T1000 (cell line): ENCODE measurements at regions not wholly inside any gene's neighbourhood (a gene's known extent, or its start where the extent isn't known, plus 50 kb on each side); places are given as distances from the start of the nearest gene placed in this dataset.
"Not testable (repeated sequence)": the region's sequence is repeated elsewhere in the genome, so short reads cannot be mapped to it uniquely, and the experiment has no call there.

ENCODE experiments used
- DNase-seq: peaks from one replicate; lab custom pipeline; 2025; ENCODE audit warnings: mixed read lengths; lab: John Stamatoyannopoulos, UW

DNA sequence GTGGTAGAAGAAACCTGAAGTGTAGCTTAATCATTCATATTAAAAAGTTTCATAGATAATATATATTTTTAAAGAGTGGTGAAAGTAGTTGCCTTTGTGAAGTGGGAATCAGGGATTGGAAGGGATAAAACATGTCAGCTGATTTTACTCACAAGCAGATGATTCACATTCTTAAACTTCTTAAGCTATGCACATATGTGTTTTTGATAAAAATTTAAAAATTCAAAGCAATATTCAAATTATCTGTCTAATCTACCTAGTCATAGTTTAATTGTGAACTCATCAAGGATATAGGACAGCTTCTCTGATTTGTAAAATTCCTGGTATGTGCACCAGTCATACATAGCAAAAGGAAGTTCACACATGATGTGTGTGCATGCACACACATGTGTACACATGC lies 520.6 kb upstream of the PITX2 start:
- DNase-seq = no peak

GRCh38 chr4:111154934-111155333 lies 532.1 kb upstream of the PITX2 start:
- DNase-seq = no peak

DNA sequence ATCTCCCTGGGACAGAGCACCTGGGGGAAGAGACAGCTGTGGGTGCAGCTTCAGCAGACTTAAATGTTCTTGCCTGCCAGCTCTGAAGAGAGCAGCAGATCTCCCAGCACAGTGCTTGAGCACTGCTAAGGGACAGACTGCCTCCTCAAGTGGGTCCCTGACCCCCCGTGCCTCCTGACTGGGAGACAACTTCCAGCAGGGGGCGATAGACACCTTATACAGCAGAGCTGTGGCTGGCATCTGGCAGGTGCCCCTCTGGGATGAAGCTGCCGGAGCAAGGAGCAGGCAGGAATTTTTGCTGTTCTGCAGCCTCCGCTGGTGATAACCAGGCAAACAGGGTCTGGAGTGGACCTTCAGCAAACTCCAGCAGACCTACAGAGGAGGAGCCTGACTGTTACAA lies 541.7 kb upstream of the PITX2 start:
- DNase-seq = not testable (repeated sequence)

DNA sequence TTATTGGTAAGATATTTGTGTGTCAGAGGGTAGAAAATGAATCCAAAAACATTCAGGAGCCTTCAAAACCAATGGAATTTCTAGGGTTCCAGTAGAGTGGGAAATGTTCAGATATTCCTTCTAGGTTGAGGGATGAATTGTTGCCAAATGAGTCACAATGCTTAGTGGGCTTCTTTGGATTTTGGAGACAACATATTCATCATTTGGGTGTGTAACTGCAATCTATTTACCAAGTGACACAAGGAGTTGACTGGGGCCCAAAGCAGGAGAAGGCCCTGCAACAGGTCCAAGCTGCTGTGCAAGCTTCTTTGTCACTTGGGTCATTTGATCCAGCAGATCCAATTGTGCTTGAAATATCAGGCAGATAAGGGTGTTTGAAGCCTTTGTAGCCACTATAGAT lies 551.5 kb upstream of the PITX2 start:
- no peak for DNase-seq

GRCh38 chr4:111178231-111178630 lies 555.4 kb upstream of the PITX2 start:
- DNase-seq = no peak

DNA sequence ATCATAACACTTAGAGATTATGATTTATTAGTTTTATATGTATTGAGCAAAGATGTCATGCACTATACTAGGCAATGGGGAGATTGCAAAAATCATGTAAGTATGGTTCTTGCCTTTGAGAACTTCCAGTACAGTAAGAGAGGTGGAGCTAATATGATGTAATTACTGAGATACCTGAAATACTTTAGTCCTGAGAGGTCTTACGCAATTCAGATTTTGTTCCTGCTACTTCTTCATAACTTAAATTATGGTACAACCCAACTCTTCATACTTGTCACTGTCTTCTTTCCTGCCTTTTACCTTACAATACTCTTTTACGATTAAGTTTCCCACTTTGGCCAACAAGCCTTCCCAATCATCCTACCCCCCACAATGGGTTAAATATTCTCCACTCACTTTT lies 564.2 kb upstream of the PITX2 start:
- DNase-seq = no peak

- DNase-seq = no peak
Observed at GRCh38 chr4:111198446-111198845, 575.6 kb upstream of the PITX2 start.

- no peak for DNase-seq
Observed at GRCh38 chr4:111204797-111205196, 581.9 kb upstream of the PITX2 start.

DNA sequence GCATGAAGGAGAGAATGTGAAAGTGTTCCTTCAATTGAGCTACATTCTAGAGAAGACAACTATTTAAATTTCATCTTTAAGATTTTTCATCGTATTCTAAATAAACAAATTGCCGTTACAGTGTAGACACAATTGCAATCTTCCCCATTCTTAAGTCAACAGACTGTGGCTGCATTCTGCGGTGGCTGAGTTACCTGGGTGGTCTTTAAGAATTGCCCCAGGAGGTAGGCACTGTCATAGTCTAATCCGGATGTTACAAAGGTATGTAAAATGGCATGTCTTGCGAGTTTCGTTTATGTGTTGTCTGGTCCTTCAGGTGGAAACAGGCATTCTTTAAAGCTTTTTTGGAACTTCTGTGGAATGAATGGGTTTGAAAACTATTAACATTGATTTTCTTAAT lies 586.1 kb upstream of the PITX2 start:
- no peak for DNase-seq

- no peak for DNase-seq
Observed at GRCh38 chr4:111209706-111210105, 586.8 kb upstream of the PITX2 start.

GRCh38 chr4:111210595-111210994 lies 587.7 kb upstream of the PITX2 start:
- no peak for DNase-seq

GRCh38 chr4:111213531-111213930 lies 590.7 kb upstream of the PITX2 start:
- DNase-seq = no peak

- DNase-seq = no peak
Observed at GRCh38 chr4:111214371-111214770, 591.5 kb upstream of the PITX2 start.

- DNase-seq = no peak
Observed at GRCh38 chr4:111215755-111216154, 592.9 kb upstream of the PITX2 start.

GRCh38 chr4:111216791-111217190 lies 593.9 kb upstream of the PITX2 start:
- no peak for DNase-seq

DNA sequence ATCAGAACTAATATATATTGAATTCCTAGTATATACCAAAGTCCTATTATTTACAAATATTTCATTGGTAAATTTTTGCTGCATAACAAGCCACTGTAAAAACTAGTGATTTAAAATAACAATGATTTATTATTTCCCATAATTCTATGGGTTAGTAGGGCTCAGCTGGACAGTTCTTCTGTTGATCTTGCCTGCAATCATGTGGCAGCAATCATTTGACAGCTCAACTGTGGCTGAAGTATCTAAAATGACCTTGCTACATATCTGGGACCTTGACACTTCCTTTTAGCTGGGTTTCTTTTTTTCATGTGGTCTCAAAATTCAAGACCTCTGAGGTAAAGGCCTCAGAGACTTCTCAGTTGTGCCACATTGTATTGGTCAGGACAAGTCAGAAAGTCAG lies 598.5 kb upstream of the PITX2 start:
- no peak for DNase-seq

DNA sequence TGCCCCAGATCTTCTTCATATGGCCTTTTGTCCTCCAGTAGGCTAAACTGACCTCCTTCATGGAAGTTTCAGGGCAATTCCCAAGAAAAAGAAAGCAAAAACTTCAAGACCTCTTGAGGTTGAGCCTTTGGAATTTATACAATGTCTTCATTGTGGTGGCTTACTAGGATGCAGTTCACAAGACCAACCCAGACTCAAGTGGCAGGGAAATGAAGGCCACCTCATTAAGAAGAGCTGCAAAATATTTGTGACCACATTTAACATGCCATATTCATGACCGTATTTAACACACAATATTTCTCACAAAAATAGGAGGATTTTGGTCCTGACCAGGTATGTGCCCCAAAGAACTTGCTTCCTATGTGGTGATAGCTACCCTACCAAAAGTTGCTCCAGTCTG lies 605.5 kb upstream of the PITX2 start:
- DNase-seq = no peak

GRCh38 chr4:111228874-111229273 lies 606.0 kb upstream of the PITX2 start:
- DNase-seq = no peak

- no peak for DNase-seq
Observed at GRCh38 chr4:111230265-111230664, 607.4 kb upstream of the PITX2 start.

DNA sequence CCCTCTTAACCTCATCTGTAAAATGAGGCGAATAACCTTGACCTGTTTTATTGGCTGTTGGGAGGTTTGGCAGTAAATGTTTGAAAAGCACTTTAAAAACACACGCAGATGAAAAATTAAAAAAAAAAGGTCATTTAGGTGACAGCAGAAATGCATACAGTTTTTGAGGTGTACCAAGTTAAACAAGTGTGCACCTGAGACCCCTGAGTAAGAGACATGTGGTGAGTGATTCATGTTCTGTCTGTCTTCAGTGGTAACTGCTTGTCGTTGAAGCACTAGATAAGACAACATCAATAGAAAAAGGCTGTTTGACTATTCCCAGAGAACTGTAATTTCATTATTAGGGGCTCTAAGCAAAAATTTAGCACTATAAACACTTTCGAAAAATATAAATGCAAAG lies 608.4 kb upstream of the PITX2 start:
- DNase-seq = no peak

- no peak for DNase-seq
Observed at GRCh38 chr4:111234939-111235338, 612.1 kb upstream of the PITX2 start.

- no peak for DNase-seq
Observed at GRCh38 chr4:111263836-111264235, 641.0 kb upstream of the PITX2 start.

GRCh38 chr4:111266937-111267336 lies 644.1 kb upstream of the PITX2 start:
- no peak for DNase-seq

GRCh38 chr4:111267786-111268185 lies 644.9 kb upstream of the PITX2 start:
- DNase-seq = no peak

GRCh38 chr4:111268769-111269414 lies 646.0 kb upstream of the PITX2 start:
- DNase-seq = no peak
